ENCODE measurements at regions not wholly inside any gene's neighbourhood (a gene's known extent, or its start where the extent isn't known, plus 50 kb on each side); places are given as distances from the start of the nearest gene placed in this dataset.

DNA sequence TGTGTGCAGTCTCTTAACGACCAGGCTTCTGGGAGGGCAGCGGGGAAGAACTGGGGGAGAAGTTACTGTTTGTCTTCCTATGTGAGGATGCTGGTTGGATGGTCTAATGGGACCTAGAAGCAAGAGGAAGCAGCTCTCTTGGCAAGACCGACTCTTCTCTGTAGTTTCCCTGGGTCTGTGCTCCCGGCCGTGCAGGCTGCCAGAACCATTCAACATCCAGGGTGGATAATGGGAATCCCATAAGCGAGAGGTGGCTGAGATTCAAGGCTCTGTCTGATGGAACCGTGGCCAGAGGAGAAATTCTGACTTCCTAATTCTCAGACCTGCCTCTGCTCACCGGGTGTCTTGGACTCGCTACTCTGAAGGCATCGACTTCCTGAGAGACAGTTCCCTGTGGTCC lies 561.0 kb upstream of the TBX3 start:
- DNase-seq (ENCODE audit: extremely low spot score, unreplicated experiment) = no peak
- H3K27ac Mint-ChIP-seq (ENCODE audit: unreplicated experiment) = no peak overlapping the region
- peaks cover 6% of the 10 kb centered on the region for H3K9me3 Mint-ChIP-seq (ENCODE audit: unreplicated experiment)
- no peaks in the 10 kb centered on the region for H3K36me3 Mint-ChIP-seq (ENCODE audit: unreplicated experiment)
- H3K27me3 Mint-ChIP-seq (ENCODE audit: unreplicated experiment) = peaks cover 2% of the 10 kb centered on the region
- no peak overlapping the region for H3K4me3 Mint-ChIP-seq (ENCODE audit: unreplicated experiment)
- H3K4me1 Mint-ChIP-seq (ENCODE audit: unreplicated experiment) = no peaks in the 10 kb centered on the region
- TF ChIP-seq, protein P1, sequence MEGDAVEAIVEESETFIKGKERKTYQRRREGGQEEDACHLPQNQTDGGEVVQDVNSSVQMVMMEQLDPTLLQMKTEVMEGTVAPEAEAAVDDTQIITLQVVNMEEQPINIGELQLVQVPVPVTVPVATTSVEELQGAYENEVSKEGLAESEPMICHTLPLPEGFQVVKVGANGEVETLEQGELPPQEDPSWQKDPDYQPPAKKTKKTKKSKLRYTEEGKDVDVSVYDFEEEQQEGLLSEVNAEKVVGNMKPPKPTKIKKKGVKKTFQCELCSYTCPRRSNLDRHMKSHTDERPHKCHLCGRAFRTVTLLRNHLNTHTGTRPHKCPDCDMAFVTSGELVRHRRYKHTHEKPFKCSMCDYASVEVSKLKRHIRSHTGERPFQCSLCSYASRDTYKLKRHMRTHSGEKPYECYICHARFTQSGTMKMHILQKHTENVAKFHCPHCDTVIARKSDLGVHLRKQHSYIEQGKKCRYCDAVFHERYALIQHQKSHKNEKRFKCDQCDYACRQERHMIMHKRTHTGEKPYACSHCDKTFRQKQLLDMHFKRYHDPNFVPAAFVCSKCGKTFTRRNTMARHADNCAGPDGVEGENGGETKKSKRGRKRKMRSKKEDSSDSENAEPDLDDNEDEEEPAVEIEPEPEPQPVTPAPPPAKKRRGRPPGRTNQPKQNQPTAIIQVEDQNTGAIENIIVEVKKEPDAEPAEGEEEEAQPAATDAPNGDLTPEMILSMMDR (IDR thresholded peaks at IDR 0.05) = no peak

DNA sequence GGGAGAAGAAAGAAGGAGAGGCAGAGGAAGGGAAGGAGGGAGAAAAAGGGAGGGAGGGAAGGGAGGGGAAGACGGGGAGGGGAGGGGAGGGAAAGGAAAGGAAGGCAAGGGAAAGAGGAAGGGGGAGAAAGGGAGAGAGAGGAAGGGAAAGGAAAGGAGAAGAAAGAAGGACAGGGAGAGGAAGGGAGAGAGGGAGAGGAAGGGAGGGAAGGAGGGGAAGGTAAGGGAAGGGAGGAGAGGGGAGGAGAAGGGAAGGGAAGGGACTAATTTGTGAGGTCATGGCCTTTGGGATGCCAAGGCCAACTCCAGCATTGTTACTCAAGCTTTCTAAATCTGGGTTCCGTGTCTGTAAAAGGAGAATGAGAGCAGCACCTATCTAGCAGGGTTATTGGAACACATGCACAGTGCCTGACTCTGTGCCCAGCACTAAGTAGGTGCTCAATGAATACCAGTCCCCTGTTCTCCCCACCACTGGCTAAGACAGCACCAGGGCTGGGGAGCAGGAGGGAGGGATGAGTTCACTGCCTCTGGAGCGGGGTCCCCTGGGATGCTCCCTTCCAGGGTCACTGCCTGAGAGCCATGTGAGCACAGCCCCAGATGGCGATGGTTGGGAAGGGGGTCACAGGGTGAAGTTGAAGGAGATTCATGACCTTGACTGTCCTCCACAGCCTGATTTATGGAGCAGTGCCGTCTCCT lies 560.1 kb upstream of the TBX3 start:
- TF ChIP-seq, protein P1 (IDR thresholded peaks at IDR 0.05) = no peak
- Mint-ChIP-seq H3K36me3 (ENCODE audit: unreplicated experiment) (no peaks in the 10 kb centered on the region), H3K4me3 (ENCODE audit: unreplicated experiment) (no peak overlapping the region), H3K4me1 (ENCODE audit: unreplicated experiment) (no peaks in the 10 kb centered on the region), H3K9me3 (ENCODE audit: unreplicated experiment) (peaks cover 6% of the 10 kb centered on the region), H3K27me3 (ENCODE audit: unreplicated experiment) (peaks cover 2% of the 10 kb centered on the region), H3K27ac (ENCODE audit: unreplicated experiment) (no peak overlapping the region)
- DNase-seq (ENCODE audit: extremely low spot score, unreplicated experiment) = no peak

DNA sequence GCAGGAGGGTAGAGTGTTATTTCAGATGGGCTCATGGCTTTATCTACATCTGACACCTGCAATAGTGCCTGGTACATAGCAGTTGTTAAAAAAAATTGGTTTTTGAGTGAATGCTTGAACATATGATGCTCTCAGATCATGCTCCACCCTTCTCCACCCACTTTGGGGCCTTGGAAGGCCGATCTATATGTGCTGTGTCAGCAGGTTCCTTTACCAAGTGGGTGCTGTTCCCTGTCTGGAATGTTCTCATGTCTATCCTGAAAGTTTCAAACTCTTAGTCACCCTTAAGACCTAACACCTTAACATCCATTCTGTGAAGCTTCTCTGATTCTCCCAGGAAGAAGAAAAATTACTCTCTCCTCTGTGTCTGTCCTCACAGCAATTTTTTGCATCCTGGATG lies 556.3 kb upstream of the TBX3 start:
- H3K4me3 Mint-ChIP-seq (ENCODE audit: unreplicated experiment) = no peak overlapping the region
- TF ChIP-seq, protein P1 (IDR thresholded peaks at IDR 0.05) = no peak
- H3K27me3 Mint-ChIP-seq (ENCODE audit: unreplicated experiment) = peaks cover 2% of the 10 kb centered on the region
- H3K4me1 Mint-ChIP-seq (ENCODE audit: unreplicated experiment) = no peaks in the 10 kb centered on the region
- H3K9me3 Mint-ChIP-seq (ENCODE audit: unreplicated experiment) = peaks cover 6% of the 10 kb centered on the region
- DNase-seq (ENCODE audit: extremely low spot score, unreplicated experiment) = no peak
- H3K27ac Mint-ChIP-seq (ENCODE audit: unreplicated experiment) = no peak overlapping the region
- H3K36me3 Mint-ChIP-seq (ENCODE audit: unreplicated experiment) = no peaks in the 10 kb centered on the region

DNA sequence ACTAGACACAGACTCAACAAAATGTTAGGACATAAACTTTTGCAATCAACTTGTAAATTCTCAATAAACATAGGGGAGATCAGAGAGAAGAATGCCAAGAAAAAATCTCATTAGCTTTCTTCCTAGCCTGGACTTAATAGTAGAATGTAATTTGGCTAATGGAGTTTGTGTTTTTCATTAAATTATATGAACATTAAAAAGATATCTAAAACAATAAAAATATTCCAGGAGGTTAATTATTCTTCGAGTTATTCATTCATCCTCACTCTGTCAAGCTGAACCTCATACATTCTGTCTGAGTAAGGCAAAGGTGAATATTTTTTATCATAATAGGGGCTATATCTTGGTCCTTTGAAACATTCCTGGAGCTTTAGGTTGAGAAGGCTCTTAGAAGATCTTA lies 551.9 kb upstream of the TBX3 start:
- no peak for DNase-seq (ENCODE audit: extremely low spot score, unreplicated experiment)
- Mint-ChIP-seq H3K27me3 (ENCODE audit: unreplicated experiment) (peaks cover under 1% of the 10 kb centered on the region), H3K27ac (ENCODE audit: unreplicated experiment) (no peak overlapping the region), H3K4me1 (ENCODE audit: unreplicated experiment) (no peaks in the 10 kb centered on the region), H3K36me3 (ENCODE audit: unreplicated experiment) (no peaks in the 10 kb centered on the region), H3K4me3 (ENCODE audit: unreplicated experiment) (no peak overlapping the region), H3K9me3 (ENCODE audit: unreplicated experiment) (no peaks in the 10 kb centered on the region)
- TF ChIP-seq, protein P1 (IDR thresholded peaks at IDR 0.05) = no peak

DNA sequence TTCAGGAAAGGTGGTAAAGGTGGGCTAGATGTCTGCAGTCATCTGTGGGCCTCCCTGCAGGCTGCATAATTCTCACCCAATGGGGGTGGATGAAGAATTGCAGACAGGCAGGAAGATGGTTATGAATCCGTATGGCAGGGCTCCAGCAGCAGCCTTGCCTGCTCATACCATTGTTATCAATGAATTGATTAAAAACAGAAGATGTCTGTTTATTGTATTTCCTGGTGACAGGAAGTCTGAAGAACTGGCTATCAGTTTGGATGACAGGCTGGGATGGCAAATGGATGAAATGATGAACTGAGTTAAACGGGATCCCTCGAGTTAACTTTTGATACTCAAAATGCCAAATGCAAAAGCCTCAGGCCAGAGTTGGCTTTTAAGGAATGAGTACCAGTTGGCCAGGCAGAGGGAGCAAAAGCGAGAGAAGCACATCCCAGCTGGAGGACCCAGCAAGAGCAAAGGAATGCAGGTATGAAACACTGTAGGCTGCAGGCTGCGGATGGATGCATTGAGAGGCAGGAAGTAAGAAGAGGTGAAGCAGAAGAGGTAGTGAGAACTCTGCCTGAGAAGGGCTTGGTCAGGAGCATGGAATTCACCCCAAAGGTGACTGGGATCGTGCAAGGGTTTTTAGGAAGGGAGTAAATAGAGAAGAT lies 550.0 kb upstream of the TBX3 start:
- H3K27me3 Mint-ChIP-seq (ENCODE audit: unreplicated experiment) = no peaks in the 10 kb centered on the region
- H3K9me3 Mint-ChIP-seq (ENCODE audit: unreplicated experiment) = no peaks in the 10 kb centered on the region
- H3K4me3 Mint-ChIP-seq (ENCODE audit: unreplicated experiment) = no peak overlapping the region
- TF ChIP-seq, protein P1 (IDR thresholded peaks at IDR 0.05) = no peak
- no peaks in the 10 kb centered on the region for H3K4me1 Mint-ChIP-seq (ENCODE audit: unreplicated experiment)
- no peaks in the 10 kb centered on the region for H3K36me3 Mint-ChIP-seq (ENCODE audit: unreplicated experiment)
- no peak for DNase-seq (ENCODE audit: extremely low spot score, unreplicated experiment)
- H3K27ac Mint-ChIP-seq (ENCODE audit: unreplicated experiment) = no peak overlapping the region
